ENCODE measurements at regions not wholly inside any gene's neighbourhood (a gene's known extent, or its start where the extent isn't known, plus 50 kb on each side); places are given as distances from the start of the nearest gene placed in this dataset.
A peak's percentile ranks its signal among the peaks of the same experiment; 100 is the strongest.

GRCh38 chr3:111269777-111270176 is 198.2 kb downstream of the NECTIN3 start:
- no peaks in the 10 kb centered on the region for H3K36me3 ChIP-seq (ENCODE audit: control insufficient read depth in 4 of 4, insufficient read depth in 3 of 4, low read depth in 1 of 4, low read length in 3 of 4)
- no peak for DNase-seq (ENCODE audit: low spot score)
- H3K4me3 ChIP-seq (ENCODE audit: low read depth in 1 of 3, low read length in 3 of 3) = no peak overlapping the region
- no peaks in the 10 kb centered on the region for H3K27me3 ChIP-seq (ENCODE audit: control insufficient read depth in 4 of 4, insufficient read depth in 4 of 4, low read length in 3 of 4)
- no peak for TF ChIP-seq GABPA (IDR thresholded peaks at IDR 0.05 in 1 of 2, conservative IDR thresholded peaks at IDR 0.05 in 1 of 2)
- no peak for TF ChIP-seq TAF1 (conservative IDR thresholded peaks at IDR 0.05)
- TF ChIP-seq FOXA2 (IDR thresholded peaks at IDR 0.05) = no peak
- no peak for TF ChIP-seq MAX (IDR thresholded peaks at IDR 0.05)
- TF ChIP-seq HNF4G (IDR thresholded peaks at IDR 0.05) = no peak
- no peak for TF ChIP-seq REST (IDR thresholded peaks at IDR 0.05)
- no peak for TF ChIP-seq EGR1 (IDR thresholded peaks at IDR 0.05; ENCODE audit: low read depth in 2 of 2)
- no peak for TF ChIP-seq ATF3 (IDR thresholded peaks at IDR 0.05)
- no peak for TF ChIP-seq ZBTB33 (IDR thresholded peaks at IDR 0.05)
- no peak for TF ChIP-seq RXRA (IDR thresholded peaks at IDR 0.05)
- no peak for TF ChIP-seq HNF4A (conservative IDR thresholded peaks at IDR 0.05)
- TF ChIP-seq NR2F2 (IDR thresholded peaks at IDR 0.05) = no peak
- no peak for TF ChIP-seq JUND (IDR thresholded peaks at IDR 0.05)
- 60% methylated on average over 2 of the region's 2 CpGs for WGBS
- no peaks in the 10 kb centered on the region for H3K4me1 ChIP-seq (ENCODE audit: control insufficient read depth in 4 of 4, insufficient read depth in 4 of 4, low read length in 3 of 4)
- H3K9me3 ChIP-seq (ENCODE audit: control insufficient read depth in 4 of 4, low read length in 3 of 4) = peaks cover 0 to 4% (median 0%) of the 10 kb centered on the region in 4 donors
- no peak overlapping the region for H3K27ac ChIP-seq (ENCODE audit: low read depth in 1 of 2, low read length in 2 of 2)
- H3K9ac ChIP-seq (ENCODE audit: low read depth in 1 of 2, low read length in 2 of 2) = no peak overlapping the region

- Histone ChIP-seq H3K9ac (ENCODE audit: low read depth in 1 of 2, low read length in 2 of 2) (no peak overlapping the region), H3K36me3 (ENCODE audit: control insufficient read depth in 4 of 4, insufficient read depth in 3 of 4, low read depth in 1 of 4, low read length in 3 of 4) (no peaks in the 10 kb centered on the region), H3K27me3 (ENCODE audit: control insufficient read depth in 4 of 4, insufficient read depth in 4 of 4, low read length in 3 of 4) (no peaks in the 10 kb centered on the region), H3K4me1 (ENCODE audit: control insufficient read depth in 4 of 4, insufficient read depth in 4 of 4, low read length in 3 of 4) (no peaks in the 10 kb centered on the region), H3K9me3 (ENCODE audit: control insufficient read depth in 4 of 4, low read length in 3 of 4) (no peaks in the 10 kb centered on the region), H3K4me3 (ENCODE audit: low read depth in 1 of 3, low read length in 3 of 3) (no peak overlapping the region), H3K27ac (ENCODE audit: low read depth in 1 of 2, low read length in 2 of 2) (no peak overlapping the region)
- WGBS = 35% methylated on average over 4 of the region's 4 CpGs
- no peak for DNase-seq (ENCODE audit: low spot score)
- no peak for TF ChIP-seq REST (IDR thresholded peaks at IDR 0.05)
- peak in 1 of 2 donors; percentile 6 for TF ChIP-seq RAD21 (IDR thresholded peaks at IDR 0.05)
Observed at GRCh38 chr3:111277226-111277625, 205.6 kb downstream of the NECTIN3 start.
